GM12873 (cell line): ENCODE measurements at regions not wholly inside any gene's neighbourhood (a gene's known extent, or its start where the extent isn't known, plus 50 kb on each side); places are given as distances from the start of the nearest gene placed in this dataset.

Experiments used
- CTCF ChIP-seq: IDR thresholded peaks from 2 replicates; pipeline ENCODE4 v1.5.1; 2012; ENCODE audit warnings: low read depth, mild to moderate bottlenecking, moderate library complexity, low read length, control low read depth; ENCODE audit not compliant: insufficient read depth; ENCODE audit errors: missing control alignments

GRCh38 chr10:60728056-60728455 is 50.2 kb upstream of the CDK1 start:
- no peak for TF ChIP-seq CTCF

GRCh38 chr10:60726257-60726656 is 52.0 kb upstream of the CDK1 start:
- TF ChIP-seq CTCF: no peak

- no peak for TF ChIP-seq CTCF
Observed at GRCh38 chr10:60722623-60723022, 55.7 kb upstream of the CDK1 start.

GRCh38 chr10:60719721-60720120 is 58.6 kb upstream of the CDK1 start:
- TF ChIP-seq CTCF: no peak

GRCh38 chr10:60718886-60719285 is 59.4 kb upstream of the CDK1 start:
- no peak for TF ChIP-seq CTCF

GRCh38 chr10:60717852-60718251 is 60.4 kb upstream of the CDK1 start:
- no peak for TF ChIP-seq CTCF

GRCh38 chr10:60714233-60714632 is 64.0 kb upstream of the CDK1 start:
- no peak for TF ChIP-seq CTCF
